Ovary (tissue), 1 donor: ENCODE measurements at regions not wholly inside any gene's neighbourhood (a gene's known extent, or its start where the extent isn't known, plus 50 kb on each side); places are given as distances from the start of the nearest gene placed in this dataset.

Experiments
- EP300 ChIP-seq: sonication (generic); formaldehyde crosslinking; IDR thresholded peaks from one replicate; pipeline ENCODE4 v1.6.1; 2017; ENCODE audit warnings: antibody characterized with exemption
- POLR2A ChIP-seq: fragments of 450-650 bp; IDR thresholded peaks from one replicate; pipeline ENCODE4 v1.6.1; 2017; ENCODE audit warnings: antibody characterized with exemption, mild to moderate bottlenecking, moderate library complexity

GRCh38 chr5:3337812-3338541, 257.7 kb upstream of the IRX1 start:
- TF ChIP-seq EP300 (no peak), POLR2A (no peak)
